Astrocyte of the spinal cord (primary cell): ENCODE measurements at regions not wholly inside any gene's neighbourhood (a gene's known extent, or its start where the extent isn't known, plus 50 kb on each side); places are given as distances from the start of the nearest gene placed in this dataset.
A peak's percentile ranks its signal among the peaks of the same experiment; 100 is the strongest.

ENCODE experiments used
- DNase-seq: peaks from one replicate; pipeline ENCODE4 v3.0.0; 2011; ENCODE audit warnings: low read depth, low spot score
- H3K4me3 ChIP-seq: 2 replicates; pipeline ENCODE4 v1.5.1; 2011; ENCODE audit warnings: low read depth, mild to moderate bottlenecking, low read length, moderate library complexity
- CTCF ChIP-seq: IDR thresholded peaks from 2 replicates; pipeline ENCODE4 v1.5.1; 2012; ENCODE audit warnings: low read depth, mild to moderate bottlenecking, low read length, inconsistent platforms
- in situ Hi-C: cut with HindIII; loops from 2 replicates; pipeline ENCODE4 v1.10.0; 2017; ENCODE audit warnings: low sequenced_read_pairs

DNA sequence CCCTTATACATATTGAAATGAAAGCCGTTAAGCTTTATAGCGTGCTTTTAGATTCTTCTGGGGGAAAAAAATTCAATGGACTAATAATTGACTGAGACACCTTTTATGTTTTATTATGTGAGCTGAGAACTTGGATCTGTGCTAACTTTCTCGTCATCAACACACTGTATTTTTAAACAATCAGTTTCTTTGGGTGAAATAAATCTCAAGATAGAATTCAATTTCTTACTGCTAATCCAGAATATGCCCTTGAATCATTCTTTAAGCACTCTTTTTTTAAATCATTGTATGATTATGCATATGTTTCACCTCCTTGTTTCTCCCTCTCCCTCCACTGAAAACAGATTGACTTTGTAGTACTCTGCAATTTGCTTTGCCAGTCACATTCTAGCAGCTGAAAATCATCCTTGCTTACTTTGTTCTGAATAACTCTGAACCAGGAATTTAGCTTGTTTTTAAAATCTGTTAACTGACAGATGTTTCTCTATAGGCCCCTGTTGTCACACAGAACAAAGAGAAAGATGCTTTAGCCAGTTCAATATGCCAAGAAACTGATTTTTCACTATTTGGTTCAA, 81.5 kb downstream of the SLIT2 start:
- no peak for TF ChIP-seq CTCF
- no peak for DNase-seq
- H3K4me3 ChIP-seq = no peak overlapping the region
- in situ Hi-C loops = no loop called here

GRCh38 chr4:20337261-20337664, 85.6 kb downstream of the SLIT2 start:
- TF ChIP-seq CTCF = no peak
- no peak overlapping the region for H3K4me3 ChIP-seq
- DNase-seq = peak; percentile 79
- in situ Hi-C loops = no loop called here

- no peak for TF ChIP-seq CTCF
- H3K4me3 ChIP-seq = no peak overlapping the region
- in situ Hi-C loops = no loop called here
- no peak for DNase-seq
Measured at GRCh38 chr4:20338841-20339240, 87.1 kb downstream of the SLIT2 start.

GRCh38 chr4:20341134-20341738, 89.5 kb downstream of the SLIT2 start:
- in situ Hi-C loops = no loop called here
- H3K4me3 ChIP-seq = no peak overlapping the region
- no peak for TF ChIP-seq CTCF
- no peak for DNase-seq

- H3K4me3 ChIP-seq = no peak overlapping the region
- no peak for TF ChIP-seq CTCF
- no peak for DNase-seq
- in situ Hi-C loops = no loop called here
Measured at GRCh38 chr4:20347531-20347930, 95.8 kb downstream of the SLIT2 start.

DNA sequence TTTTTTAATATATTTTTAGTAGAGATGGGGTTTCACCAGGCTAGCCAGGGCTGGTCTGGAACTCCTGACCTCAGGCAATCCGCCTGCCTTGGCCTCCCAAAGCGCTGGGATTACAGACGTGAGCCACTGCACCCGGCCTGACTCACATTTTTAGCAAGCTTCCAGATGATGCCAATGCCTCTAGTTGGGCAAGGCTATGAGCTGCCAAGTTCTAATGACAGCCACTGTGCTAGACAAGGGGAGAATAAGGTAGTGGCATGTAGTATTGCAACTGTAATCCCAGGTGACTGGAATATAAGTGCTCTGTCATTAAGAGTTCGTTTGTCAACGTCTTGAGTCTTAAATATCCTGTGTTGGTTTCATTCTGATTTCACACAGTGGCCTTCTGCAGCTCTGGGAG, 96.7 kb downstream of the SLIT2 start:
- no peak for DNase-seq
- in situ Hi-C loops = no loop called here
- H3K4me3 ChIP-seq = no peak overlapping the region
- no peak for TF ChIP-seq CTCF
